HG03103 (cell line): ENCODE measurements at regions not wholly inside any gene's neighbourhood (a gene's known extent, or its start where the extent isn't known, plus 50 kb on each side); places are given as distances from the start of the nearest gene placed in this dataset.

Experiments used
- ATAC-seq: cut with Tn5 transposase; IDR thresholded peaks from one replicate; pipeline ENCODE4 v1.9.1; 2021; ENCODE audit warnings: low read depth; ENCODE audit not compliant: unreplicated experiment

DNA sequence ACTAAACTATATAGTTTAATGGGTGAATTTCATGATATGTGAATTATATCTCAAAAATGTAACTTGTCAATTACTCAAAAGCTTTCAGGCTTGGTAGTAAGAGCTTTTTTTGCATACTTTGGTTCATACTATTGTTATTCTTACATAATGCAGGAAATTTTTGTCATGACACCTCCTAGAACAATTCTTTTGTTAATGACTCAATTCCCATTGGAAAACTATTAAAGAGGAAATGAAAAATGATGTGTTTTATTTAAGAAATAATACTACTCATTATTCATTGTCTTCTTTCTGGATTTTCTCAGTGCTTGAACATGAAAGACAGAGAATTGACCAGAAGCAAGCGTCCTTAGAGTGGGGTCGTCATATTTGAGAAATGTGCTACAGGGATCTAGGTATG is 196.4 kb upstream of the KCNJ16 start:
- ATAC-seq: no peak

DNA sequence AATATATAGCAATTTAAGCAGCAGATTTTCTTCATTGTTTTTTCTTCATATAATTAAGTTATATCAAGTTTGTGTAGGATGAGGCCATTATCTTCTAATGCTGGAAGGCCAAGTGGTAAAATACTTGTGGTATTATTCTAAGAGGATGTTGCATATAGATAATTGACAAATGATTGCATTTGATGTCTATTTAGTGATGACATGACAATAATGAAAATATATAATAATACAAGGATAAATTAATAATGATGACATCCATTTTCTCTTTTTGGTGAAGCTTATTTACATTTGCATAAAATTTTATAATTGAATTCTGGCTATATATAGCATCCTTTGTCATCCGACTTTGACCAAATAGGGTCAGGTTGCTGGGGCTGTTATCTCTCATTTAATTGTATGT is 195.4 kb upstream of the KCNJ16 start:
- ATAC-seq: no peak

DNA sequence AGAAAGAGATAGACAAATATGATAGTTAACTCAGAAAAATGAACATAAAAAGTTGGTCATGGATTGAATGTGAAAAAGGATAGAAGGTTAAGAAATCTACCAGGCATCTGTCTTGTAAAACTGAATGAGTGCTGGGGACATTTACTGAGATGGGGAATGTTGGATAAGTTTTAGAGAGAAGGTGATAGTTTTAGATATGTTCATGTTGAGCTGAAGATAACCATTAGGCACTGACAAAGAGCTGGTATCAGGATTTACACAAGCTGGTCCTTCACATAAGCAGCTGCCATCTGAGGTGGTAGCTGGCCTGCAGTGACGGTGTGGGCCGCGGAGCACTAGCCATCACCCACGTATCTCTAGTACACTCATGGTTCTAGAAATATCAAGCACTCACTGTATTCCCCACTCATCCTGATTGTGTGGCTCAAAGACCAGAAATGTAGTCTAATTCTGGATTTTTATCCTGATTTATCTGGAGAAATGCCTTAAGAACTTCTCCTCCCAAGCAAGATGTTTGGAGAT is 194.4 kb upstream of the KCNJ16 start:
- no peak for ATAC-seq

DNA sequence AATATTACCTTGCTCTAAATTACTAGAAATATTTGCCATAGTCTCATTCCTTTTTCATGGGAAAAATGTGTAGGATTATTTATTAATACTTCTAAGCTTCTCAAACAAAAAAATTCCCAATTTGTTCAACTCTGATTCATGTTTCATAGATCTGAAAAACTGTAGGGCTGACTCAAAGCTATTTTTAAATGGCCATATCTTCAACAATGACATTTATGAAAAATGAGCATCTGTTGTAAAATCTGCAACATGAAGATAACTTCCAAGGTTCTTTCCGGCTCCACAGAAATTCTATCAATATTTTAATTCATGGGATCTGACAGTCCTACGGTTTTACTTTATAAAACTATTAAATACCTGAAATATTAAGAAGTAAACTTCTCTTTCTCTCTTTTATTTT is 192.7 kb upstream of the KCNJ16 start:
- ATAC-seq: no peak

DNA sequence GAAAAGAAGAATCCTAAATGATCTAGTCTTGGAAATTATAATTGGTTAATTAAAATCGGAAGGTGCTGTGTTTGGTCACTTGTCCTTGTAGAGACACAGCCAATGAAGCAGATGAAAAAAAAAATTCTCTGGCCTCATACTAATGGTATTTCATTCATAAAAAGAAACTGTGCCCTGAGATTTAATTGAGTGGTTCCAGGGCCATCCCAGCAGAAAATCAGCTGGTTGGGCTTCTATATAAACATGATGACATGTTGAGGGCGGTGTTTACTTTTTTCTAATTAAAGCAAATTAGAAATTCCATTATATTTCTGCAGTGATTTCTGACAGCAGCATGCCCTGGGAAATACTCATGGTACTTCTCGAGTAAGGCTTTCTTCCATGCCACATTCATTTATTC is 191.9 kb upstream of the KCNJ16 start:
- no peak for ATAC-seq

DNA sequence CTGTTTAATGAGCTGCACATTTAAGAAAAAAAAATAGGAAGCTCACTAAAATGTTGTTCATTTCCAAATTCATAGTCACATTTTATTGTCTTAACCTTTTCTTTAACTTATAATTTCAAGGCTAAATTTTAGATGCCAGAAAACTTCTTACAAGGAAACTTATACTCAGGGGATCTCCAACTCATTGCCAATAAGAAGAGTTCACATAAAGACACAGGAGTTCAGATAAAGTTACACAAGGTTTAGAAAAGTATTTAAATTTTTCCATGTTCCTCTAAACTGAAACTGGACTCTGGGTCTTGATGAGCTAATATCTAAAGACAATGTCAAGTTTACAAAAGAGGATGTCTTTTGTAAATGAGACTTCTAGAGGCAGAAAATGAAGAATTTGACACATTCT is 190.7 kb upstream of the KCNJ16 start:
- ATAC-seq: no peak

DNA sequence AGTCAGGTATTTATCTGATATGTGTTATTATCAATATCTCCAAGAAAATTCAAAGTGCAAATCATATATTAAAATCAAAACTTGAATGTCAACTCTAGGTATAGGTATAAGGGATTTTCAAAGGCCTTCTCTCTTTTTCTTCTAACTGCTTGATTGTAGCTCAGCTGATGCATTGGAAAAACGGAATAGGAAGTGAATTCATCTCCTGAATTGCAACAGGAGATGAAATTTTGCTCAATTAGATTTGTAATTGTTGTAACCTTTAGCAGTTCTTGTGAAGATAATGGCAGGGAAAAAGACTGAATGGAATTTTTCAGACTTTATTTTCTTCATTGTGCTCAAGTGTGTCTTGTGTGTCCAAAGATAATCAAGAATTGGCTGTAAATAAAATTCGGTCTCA is 190.2 kb upstream of the KCNJ16 start:
- no peak for ATAC-seq

DNA sequence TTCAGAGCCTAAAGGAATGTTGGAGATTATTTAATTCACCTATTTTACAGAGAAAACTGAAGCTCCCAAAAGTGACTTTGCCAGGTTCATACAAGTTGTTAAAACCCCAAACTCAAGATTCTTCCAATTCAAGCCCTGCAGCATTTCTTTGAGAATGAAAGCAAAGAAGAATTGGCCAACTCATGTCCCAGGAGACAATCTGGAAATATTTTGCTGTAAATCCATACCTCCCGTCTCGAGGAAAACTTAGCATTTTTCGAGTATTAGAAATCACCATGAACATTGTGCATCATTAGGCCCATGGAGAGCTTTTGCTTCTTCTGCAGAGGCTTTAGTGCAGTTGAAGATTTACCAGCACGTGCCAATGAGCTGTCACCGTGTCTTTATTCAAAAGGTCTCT is 176.4 kb upstream of the KCNJ16 start:
- no peak for ATAC-seq

DNA sequence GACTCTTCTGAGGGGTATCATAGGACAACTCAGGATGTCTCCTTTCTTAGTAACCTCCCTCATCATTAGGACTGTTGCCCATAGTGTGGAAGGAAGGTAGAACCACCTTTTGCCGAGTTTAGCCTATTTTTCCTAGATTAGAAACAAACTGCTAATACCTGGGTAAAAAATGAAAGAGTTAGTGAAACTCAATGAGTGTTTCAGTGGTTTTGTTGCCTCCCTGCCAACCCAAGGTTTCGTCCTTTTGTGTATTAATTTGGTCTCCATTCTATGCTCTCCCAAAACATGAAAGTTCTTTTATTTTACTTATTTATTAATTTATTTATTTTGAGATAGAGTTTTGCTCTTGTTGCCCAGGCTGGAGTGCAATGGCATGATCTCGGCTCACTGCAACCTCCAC is 174.9 kb upstream of the KCNJ16 start:
- ATAC-seq: no peak

DNA sequence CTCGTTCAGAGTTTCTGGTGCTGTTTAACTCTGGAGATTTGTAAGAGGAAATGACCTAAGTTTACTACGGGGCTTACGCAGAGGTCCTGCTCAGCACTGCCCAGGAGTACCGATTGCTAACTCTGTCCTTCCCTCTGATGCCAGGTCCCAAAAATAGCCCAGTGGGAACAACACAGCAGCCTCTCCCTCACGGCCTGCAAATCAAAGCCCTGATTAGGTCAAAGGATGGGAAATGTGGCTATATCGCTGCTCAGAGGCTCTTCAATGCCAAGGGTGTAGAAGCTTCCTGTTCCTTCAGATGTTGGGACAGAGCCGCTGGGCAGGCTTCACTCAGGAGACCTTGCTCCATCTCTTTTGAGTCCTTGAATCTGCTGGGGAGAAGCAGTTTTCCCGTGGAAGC is 174.2 kb upstream of the KCNJ16 start:
- ATAC-seq: no peak

DNA sequence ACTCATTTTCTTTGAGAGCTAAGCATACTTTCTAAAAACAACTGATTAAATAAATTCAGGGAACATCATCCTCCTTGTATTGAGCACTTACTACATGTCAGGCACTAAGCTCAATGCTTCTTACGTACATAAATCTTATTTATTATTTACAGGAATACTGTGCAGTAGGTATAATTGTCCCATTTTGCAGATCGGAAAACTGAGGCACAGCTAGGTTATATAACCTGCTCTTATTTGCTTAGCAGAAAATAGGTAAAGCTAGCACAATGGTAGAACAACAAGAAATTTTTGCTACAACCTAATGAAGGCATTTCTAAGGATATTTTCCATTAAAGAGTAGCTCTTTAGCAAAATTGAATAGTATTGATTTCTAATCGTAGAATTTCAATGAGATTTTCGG is 168.7 kb upstream of the KCNJ16 start:
- ATAC-seq: no peak

DNA sequence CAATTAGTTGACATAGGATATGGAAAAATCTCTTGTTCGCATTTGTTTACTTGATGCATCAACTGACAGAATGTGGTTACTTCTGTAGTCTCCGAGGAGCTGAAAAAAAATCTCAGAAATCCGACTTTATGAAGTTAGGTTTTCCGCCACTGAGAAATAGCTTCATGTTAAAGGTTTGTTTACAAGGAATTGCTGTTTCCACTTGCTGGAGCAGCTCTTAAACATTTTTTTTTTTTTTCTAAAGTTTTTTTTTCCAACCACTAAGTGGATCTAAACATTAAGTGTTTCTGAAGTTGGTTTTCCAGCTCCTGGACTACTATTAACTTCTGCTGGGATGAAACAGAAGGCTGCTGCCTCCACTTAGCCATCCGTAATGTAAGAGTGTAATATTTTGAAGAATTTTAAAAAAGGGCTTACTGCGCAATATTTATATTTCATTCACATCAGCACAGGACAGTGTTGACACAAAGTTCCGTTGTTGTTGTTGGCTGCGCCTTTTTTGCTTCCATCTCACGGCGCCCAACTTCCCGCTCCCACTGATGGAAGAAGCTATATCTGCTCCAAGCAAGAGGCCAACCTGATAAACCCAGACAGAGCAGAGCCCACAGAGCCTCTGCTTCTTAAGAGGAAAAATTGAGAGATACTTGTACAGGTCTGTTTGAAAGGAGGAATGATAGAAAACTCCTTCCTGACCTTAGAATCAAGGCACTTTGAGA is 167.7 kb upstream of the KCNJ16 start:
- no peak for ATAC-seq

DNA sequence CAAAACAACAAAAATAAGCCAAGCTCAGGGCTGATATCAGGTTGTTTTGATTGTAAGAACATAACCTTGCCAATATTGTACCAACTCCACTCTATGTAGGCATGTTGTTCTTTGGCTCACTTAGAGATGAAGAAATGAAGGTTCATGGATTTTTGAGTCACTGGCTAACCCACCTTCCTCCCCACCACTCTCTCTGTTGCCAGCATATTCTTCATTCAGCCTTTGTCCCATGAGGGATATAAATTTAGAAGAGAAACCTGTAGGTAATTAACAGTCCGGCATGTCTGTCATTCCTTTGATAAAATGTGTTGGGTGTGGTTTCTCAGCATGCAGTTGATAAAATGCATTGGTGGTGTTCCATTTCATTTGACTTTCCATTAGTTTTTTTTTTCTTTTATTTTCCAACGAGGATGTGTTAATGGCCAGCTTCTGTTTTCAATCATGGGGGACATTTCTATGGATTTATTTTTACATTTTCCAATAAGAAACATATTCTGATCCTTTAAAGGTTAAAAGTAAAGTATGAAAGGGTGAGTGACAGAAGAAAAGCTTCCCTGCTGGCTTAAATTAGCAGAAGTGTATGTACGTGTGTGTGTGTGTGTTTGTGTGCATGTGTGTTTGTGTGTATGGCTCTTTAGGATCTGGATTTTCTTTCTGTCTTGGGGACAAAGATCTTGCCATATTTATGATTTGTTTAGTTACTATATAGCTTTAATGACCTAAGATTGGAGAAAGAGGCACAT is 166.2 kb upstream of the KCNJ16 start:
- ATAC-seq: no peak

DNA sequence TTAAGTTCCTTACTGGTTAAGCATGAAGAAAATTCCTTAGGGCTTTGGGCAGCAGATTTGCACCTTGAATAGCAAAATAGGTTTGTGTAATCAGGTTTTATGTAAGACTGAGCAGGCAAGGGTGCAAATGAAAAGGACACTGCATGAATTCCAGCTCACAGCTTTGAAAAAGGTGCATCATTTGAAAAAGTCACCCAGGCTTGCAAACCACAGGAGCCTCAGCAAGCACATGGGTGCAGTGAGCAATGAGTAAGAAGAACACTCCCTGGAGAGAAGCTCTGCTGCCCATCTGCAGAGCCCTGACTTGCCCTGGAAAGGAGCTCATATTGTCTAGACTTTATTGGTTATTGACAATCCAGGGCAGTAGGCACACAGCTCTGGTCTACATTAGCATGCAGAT is 165.6 kb upstream of the KCNJ16 start:
- ATAC-seq: no peak

DNA sequence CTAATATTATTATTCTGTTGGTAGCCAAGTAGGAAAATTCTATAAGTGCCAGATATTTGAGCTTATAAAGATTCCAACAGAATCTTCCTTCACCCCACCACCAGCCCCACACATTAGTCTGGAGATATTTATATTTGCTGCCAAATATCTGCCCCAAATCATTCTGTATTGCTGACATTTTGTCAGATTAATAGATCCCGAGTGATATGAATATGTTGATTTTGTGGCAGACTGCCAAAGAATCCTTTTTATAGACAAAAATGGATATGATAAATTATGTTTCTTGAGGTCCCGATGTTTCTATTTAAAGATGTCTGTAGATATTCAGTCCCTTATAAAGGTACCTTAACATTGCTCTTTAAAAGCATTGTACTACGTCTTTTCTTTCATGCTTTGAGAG is 162.2 kb upstream of the KCNJ16 start:
- no peak for ATAC-seq

DNA sequence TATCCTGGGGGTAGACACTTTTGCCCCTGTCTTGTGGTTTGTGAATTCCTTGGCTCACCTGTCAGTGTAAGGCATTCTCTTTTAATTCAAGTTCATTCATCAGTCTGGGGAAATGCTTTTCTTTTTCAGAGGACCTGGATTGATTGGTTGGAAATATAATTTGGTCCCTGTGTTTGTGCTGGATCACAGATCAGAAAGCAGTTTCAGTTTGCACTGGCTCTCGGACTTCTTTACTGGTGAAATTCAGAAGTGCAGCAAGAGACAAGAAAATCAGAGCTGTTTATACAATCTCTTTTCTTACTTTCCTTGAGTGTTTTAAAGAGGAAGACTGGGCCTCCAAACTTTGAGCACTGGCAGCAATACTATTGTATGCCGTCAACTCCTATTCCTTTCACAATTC is 161.8 kb upstream of the KCNJ16 start:
- ATAC-seq: no peak

DNA sequence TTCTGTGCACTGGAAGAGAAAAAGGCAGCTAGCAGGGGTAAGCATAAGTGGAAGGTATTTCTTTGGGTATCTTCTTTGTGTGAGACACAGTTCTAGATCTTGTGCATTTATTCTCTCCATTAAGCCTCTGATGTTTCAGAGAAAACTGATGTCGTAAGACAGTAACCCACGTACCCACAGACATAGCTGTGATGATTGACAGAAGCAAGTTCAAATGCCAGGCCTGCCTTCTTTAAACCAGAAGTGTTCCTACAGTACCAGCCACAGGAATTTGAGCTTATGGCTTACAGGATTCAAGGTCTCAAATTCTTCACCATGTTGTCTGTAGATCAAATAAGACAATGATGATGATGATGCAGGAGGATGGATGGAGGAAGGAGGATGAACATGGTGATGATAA is 161.4 kb upstream of the KCNJ16 start:
- ATAC-seq: no peak

DNA sequence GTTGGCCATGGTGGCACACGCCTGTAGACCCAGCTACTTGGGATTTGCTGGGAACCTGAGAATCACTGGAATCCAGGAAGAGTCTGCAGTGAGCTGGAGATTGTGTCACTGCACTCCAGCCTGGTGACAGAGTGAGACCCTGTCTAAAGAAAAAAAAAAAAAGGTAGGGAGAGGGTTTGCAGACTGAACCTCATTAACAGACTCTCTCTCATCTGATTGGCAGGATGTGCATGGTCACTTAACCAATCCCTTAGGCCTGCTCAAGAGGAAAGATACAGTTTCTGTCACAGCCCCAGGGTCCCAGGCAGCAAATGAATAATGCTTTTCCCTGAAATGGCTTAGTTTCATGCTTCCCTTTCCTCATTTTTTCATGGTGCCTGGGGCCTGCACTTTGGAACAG is 160.5 kb upstream of the KCNJ16 start:
- ATAC-seq: no peak

DNA sequence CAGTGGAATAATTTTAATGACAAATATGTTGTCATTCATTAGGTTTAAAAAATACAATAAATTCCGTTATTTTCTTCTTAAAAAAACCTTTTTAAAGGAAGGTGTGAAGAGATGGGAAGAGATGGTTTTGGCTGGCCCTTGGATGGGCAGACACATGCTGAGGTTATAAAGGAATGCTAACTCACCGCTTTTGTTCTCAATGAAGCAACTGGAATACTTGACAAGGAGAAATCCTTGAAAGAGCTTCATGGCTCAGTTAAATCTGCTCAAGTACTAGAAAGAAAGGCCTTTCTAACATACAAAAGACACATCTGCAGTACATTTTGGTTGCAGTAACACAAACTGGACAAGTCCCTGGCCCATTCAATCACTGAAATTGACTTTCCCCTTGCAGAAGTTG is 158.3 kb upstream of the KCNJ16 start:
- ATAC-seq: no peak

DNA sequence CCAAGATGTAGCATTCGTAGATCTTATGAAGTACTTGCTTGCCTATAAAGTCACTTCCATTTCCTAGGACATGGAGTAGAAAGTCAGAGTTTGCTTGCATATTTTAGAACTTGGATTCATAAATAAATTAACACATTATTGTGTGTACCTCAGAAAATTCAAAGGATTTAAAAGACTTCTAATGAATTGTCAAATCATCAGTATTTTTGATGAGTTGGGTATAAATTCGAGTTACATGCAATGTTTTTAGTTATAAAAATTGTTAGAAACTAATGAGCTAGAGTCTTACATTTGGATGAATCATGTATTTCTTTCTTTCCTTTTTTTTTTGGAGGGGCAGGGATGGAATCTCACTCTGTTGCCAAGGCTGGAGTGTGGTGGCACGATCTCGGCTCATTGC is 156.9 kb upstream of the KCNJ16 start:
- no peak for ATAC-seq

DNA sequence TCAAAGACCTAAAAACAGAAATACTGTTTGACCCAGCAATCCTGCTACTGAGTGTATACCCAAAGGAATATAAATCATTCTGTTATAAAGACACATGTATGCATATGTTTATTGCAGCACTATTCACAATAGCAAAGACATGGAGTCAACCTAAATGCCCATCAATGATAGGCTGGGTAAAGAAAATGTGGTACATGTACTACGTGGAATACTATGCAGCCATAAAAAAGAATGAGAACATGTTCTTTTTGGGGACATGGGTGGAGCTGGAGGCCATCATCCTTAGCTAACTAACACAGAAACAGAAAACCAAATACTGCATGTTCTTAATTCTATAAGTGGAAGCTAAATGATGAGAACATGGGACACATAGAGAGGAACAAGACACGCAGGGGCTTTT is 155.2 kb upstream of the KCNJ16 start:
- ATAC-seq: no peak

DNA sequence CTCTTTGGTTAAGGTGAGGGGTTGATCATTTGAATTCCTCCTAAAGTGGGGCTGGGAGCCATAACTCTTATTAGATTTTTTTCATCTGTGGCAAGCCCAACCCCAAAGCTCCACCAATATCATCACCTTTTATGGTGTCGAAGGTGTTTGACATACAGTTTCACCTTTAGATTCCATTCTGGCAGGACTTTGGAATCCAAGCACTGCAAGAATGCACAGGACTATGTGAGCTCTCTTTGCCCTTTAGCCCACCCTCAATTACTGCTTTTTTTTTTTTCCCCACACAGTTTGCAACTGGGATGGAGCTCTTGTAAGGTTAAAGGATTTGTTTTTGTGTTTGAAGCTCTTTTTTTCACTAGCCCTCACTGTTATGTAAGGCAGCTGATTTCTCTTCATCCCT is 154.0 kb upstream of the KCNJ16 start:
- no peak for ATAC-seq
